GM12891 (cell line): ENCODE measurements at regions not wholly inside any gene's neighbourhood (a gene's known extent, or its start where the extent isn't known, plus 50 kb on each side); places are given as distances from the start of the nearest gene placed in this dataset.

Experiments used
- POLR2A ChIP-seq: IDR thresholded peaks from 2 replicates; pipeline ENCODE4 v1.6.1; 2011; ENCODE audit warnings: low read depth, low read length, control low read depth
- POLR2AphosphoS5 ChIP-seq: IDR thresholded peaks from 2 replicates; pipeline ENCODE4 v1.6.1; 2011; ENCODE audit warnings: low read depth, low read length, control low read depth
- SPI1 ChIP-seq: IDR thresholded peaks from 2 replicates; pipeline ENCODE4 v1.6.1; 2011; ENCODE audit warnings: low read depth, low read length, control low read depth
- TAF1 ChIP-seq: IDR thresholded peaks from 2 replicates; pipeline ENCODE4 v1.6.1; 2011; ENCODE audit warnings: low read depth, low read length, control low read depth

DNA sequence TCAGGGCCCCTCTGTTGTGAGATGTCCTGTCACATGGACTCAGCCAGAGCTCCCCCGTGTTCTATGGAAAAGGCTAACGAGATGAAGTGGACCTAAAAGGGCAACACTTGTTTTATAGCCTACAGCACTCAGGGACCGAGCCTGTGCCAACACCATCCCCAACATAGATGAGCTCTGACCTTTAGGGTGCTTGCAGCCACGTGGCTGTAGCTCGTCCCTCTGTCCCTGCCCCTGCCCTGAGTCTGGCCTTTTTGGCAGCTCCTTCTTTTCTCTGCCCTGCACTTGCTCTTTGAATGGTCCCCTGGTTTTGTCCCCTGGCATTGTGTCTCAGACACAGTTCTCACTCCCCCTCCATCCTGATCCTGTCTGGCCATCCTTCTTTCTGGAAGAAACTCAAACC is 81.2 kb upstream of the GDF10 start:
- no peak for TF ChIP-seq TAF1
- TF ChIP-seq POLR2A = no peak
- TF ChIP-seq POLR2AphosphoS5 = no peak
- no peak for TF ChIP-seq SPI1
